Activated T-helper 2 cell treated with anti-CD3 and anti-CD28 coated beads, Interferon-gamma antibody, Interleukin-2, Interleukin-4, amounts not matched to agents 10 μg/mL and 5 μg/mL and 100 μg/mL, durations not matched to agents 14 hours and 24 hours and 36 hours (primary cell): ENCODE measurements at regions not wholly inside any gene's neighbourhood (a gene's known extent, or its start where the extent isn't known, plus 50 kb on each side); places are given as distances from the start of the nearest gene placed in this dataset.

Experiments used
- DNase-seq: peaks from one replicate; pipeline ENCODE4 v3.0.0; 2021; ENCODE audit warnings: low spot score
- H3K27ac Mint-ChIP-seq: one replicate; pipeline ENCODE4 v1.8.0; 2021; ENCODE audit warnings: mixed read lengths
- H3K27me3 Mint-ChIP-seq: one replicate; pipeline ENCODE4 v1.8.0; 2021; ENCODE audit warnings: low read depth, mixed read lengths
- H3K36me3 Mint-ChIP-seq: one replicate; pipeline ENCODE4 v1.8.0; 2021; ENCODE audit warnings: low read depth, mixed read lengths
- H3K4me1 Mint-ChIP-seq: one replicate; pipeline ENCODE4 v1.8.0; 2021; ENCODE audit warnings: low read depth, mixed read lengths
- H3K4me3 Mint-ChIP-seq: one replicate; pipeline ENCODE4 v1.8.0; 2021; ENCODE audit warnings: low read depth, mild to moderate bottlenecking, moderate library complexity, mixed read lengths
- H3K9me3 Mint-ChIP-seq: one replicate; pipeline ENCODE4 v1.8.0; 2021; ENCODE audit warnings: mixed read lengths
- intact Hi-C: fragments of 100-400 bp; cut with micrococcal nuclease; formaldehyde crosslinking; loops from one replicate; pipeline ENCODE4 v1.15.1; 2023

- no peak for DNase-seq
- Mint-ChIP-seq H3K27ac (no peak overlapping the region), H3K36me3 (no peaks in the 10 kb centered on the region), H3K27me3 (peaks cover 3% of the 10 kb centered on the region), H3K4me3 (no peak overlapping the region), H3K4me1 (no peaks in the 10 kb centered on the region), H3K9me3 (no peaks in the 10 kb centered on the region)
- intact Hi-C loops = no loop called here
These were observed 96.2 kb upstream of the CCDC112 start for GRCh38 chr5:115392611-115393010.

GRCh38 chr5:115391780-115392179 lies 95.3 kb upstream of the CCDC112 start:
- intact Hi-C loops = no loop called here
- H3K9me3 Mint-ChIP-seq = no peaks in the 10 kb centered on the region
- H3K27ac Mint-ChIP-seq = no peak overlapping the region
- H3K27me3 Mint-ChIP-seq = peaks cover 4% of the 10 kb centered on the region
- no peak overlapping the region for H3K4me3 Mint-ChIP-seq
- DNase-seq = no peak
- H3K4me1 Mint-ChIP-seq = no peaks in the 10 kb centered on the region
- no peaks in the 10 kb centered on the region for H3K36me3 Mint-ChIP-seq

- intact Hi-C loops = loop anchor here (5.0 kb wide), 1 partner anchor 197 kb away; no protein-coding TSS in a partner anchor
- Mint-ChIP-seq H3K27ac (no peak overlapping the region), H3K4me1 (no peaks in the 10 kb centered on the region), H3K36me3 (no peaks in the 10 kb centered on the region), H3K27me3 (peaks cover 5% of the 10 kb centered on the region), H3K9me3 (no peaks in the 10 kb centered on the region), H3K4me3 (no peak overlapping the region)
- no peak for DNase-seq
These were observed 93.4 kb upstream of the CCDC112 start for GRCh38 chr5:115389799-115390382.

GRCh38 chr5:115389034-115389798 lies 92.8 kb upstream of the CCDC112 start:
- no peak overlapping the region for H3K4me3 Mint-ChIP-seq
- H3K36me3 Mint-ChIP-seq = no peaks in the 10 kb centered on the region
- no peaks in the 10 kb centered on the region for H3K4me1 Mint-ChIP-seq
- no peaks in the 10 kb centered on the region for H3K9me3 Mint-ChIP-seq
- DNase-seq = no peak
- H3K27ac Mint-ChIP-seq = no peak overlapping the region
- intact Hi-C loops = loop anchor here (5.0 kb wide), 1 partner anchor 198 kb away; no protein-coding TSS in a partner anchor
- peaks cover 5% of the 10 kb centered on the region for H3K27me3 Mint-ChIP-seq

GRCh38 chr5:115388240-115388639 lies 91.8 kb upstream of the CCDC112 start:
- Mint-ChIP-seq H3K36me3 (no peaks in the 10 kb centered on the region), H3K27ac (no peak overlapping the region), H3K27me3 (peaks cover 5% of the 10 kb centered on the region), H3K4me3 (no peak overlapping the region), H3K4me1 (no peaks in the 10 kb centered on the region), H3K9me3 (no peaks in the 10 kb centered on the region)
- intact Hi-C loops = loop anchor here (5.0 kb wide), 1 partner anchor 199 kb away; no protein-coding TSS in a partner anchor
- no peak for DNase-seq

- Mint-ChIP-seq H3K27me3 (peaks cover 5% of the 10 kb centered on the region), H3K4me1 (no peaks in the 10 kb centered on the region), H3K27ac (no peak overlapping the region), H3K36me3 (no peaks in the 10 kb centered on the region), H3K4me3 (no peak overlapping the region), H3K9me3 (no peaks in the 10 kb centered on the region)
- DNase-seq = no peak
- intact Hi-C loops = loop anchor here (5.0 kb wide), 1 partner anchor 199 kb away; no protein-coding TSS in a partner anchor
These were observed 91.4 kb upstream of the CCDC112 start for GRCh38 chr5:115387816-115388215.

GRCh38 chr5:115386657-115387056 lies 90.2 kb upstream of the CCDC112 start:
- no peaks in the 10 kb centered on the region for H3K36me3 Mint-ChIP-seq
- intact Hi-C loops = loop anchor here (5.0 kb wide), 1 partner anchor 201 kb away; no protein-coding TSS in a partner anchor
- H3K27me3 Mint-ChIP-seq = peaks cover 5% of the 10 kb centered on the region
- no peaks in the 10 kb centered on the region for H3K4me1 Mint-ChIP-seq
- H3K27ac Mint-ChIP-seq = no peak overlapping the region
- no peaks in the 10 kb centered on the region for H3K9me3 Mint-ChIP-seq
- no peak for DNase-seq
- no peak overlapping the region for H3K4me3 Mint-ChIP-seq

- Mint-ChIP-seq H3K27me3 (peaks cover 5% of the 10 kb centered on the region), H3K36me3 (no peaks in the 10 kb centered on the region), H3K27ac (no peak overlapping the region), H3K4me1 (no peaks in the 10 kb centered on the region), H3K9me3 (no peaks in the 10 kb centered on the region), H3K4me3 (no peak overlapping the region)
- no peak for DNase-seq
- intact Hi-C loops = loop anchor here (5.0 kb wide), 1 partner anchor 203 kb away; no protein-coding TSS in a partner anchor
These were observed 88.3 kb upstream of the CCDC112 start for GRCh38 chr5:115384587-115385375.

GRCh38 chr5:115382989-115383388 lies 86.5 kb upstream of the CCDC112 start:
- peaks cover 9% of the 10 kb centered on the region for H3K4me1 Mint-ChIP-seq
- no peak overlapping the region for H3K27ac Mint-ChIP-seq
- peaks cover 2% of the 10 kb centered on the region for H3K27me3 Mint-ChIP-seq
- H3K4me3 Mint-ChIP-seq = no peak overlapping the region
- DNase-seq = no peak
- intact Hi-C loops = no loop called here
- no peaks in the 10 kb centered on the region for H3K9me3 Mint-ChIP-seq
- H3K36me3 Mint-ChIP-seq = no peaks in the 10 kb centered on the region

- H3K4me3 Mint-ChIP-seq = no peak overlapping the region
- H3K27ac Mint-ChIP-seq = no peak overlapping the region
These were observed 85.6 kb upstream of the CCDC112 start for GRCh38 chr5:115381911-115382662.

GRCh38 chr5:115379622-115380344 lies 83.3 kb upstream of the CCDC112 start:
- DNase-seq = no peak

More at GRCh38 chr5:115381911-115382662, 85.6 kb upstream of the CCDC112 start:
- DNase-seq = no peak
- Mint-ChIP-seq H3K4me1 (peaks cover 17% of the 10 kb centered on the region), H3K27me3 (peaks cover 2% of the 10 kb centered on the region), H3K36me3 (no peaks in the 10 kb centered on the region), H3K9me3 (no peaks in the 10 kb centered on the region)
- intact Hi-C loops = no loop called here

More at GRCh38 chr5:115379622-115380344, 83.3 kb upstream of the CCDC112 start:
- Mint-ChIP-seq H3K4me3 (no peak overlapping the region), H3K4me1 (peaks cover 20% of the 10 kb centered on the region), H3K9me3 (no peaks in the 10 kb centered on the region), H3K27ac (no peak overlapping the region), H3K27me3 (no peaks in the 10 kb centered on the region), H3K36me3 (no peaks in the 10 kb centered on the region)
- intact Hi-C loops = loop anchor here (2.0 kb wide), 1 partner anchor 81 kb away; no protein-coding TSS in a partner anchor
